SK-N-SH (cell line): ENCODE measurements at regions not wholly inside any gene's neighbourhood (a gene's known extent, or its start where the extent isn't known, plus 50 kb on each side); places are given as distances from the start of the nearest gene placed in this dataset.
"Not testable (repeated sequence)": the region's sequence is repeated elsewhere in the genome, so short reads cannot be mapped to it uniquely, and the experiment has no call there.

Experiments used
- CTCF ChIA-PET: fragments of 300-600, 350-600 bp; formaldehyde crosslinking; extraction: SDS; loops from one replicate; lab custom pipeline; 2021; lab: Yijun Ruan, JAX
- POLR2A ChIA-PET: fragments of 350-600 bp; sonication (Branson Sonifier 250); formaldehyde crosslinking; extraction: SDS; loops from one replicate; lab custom pipeline; 2020; ENCODE audit warnings: antibody characterized with exemption, inconsistent platforms; lab: Yijun Ruan, JAX
- DNase-seq: peaks from one replicate; pipeline ENCODE4 v3.0.0; 2012
- H2AFZ ChIP-seq: fragments of 200-600 bp; sonication (generic); 2 replicates; pipeline ENCODE4 v1.8.1; 2016; ENCODE audit warnings: antibody characterized with exemption, mild to moderate bottlenecking, low read depth
- H3F3A ChIP-seq: fragments of 200-600 bp; sonication (generic); replicated peaks from 2 replicates; pipeline ENCODE3; 2016; ENCODE audit warnings: antibody characterized with exemption, mild to moderate bottlenecking; ENCODE audit not compliant: insufficient read depth
- H3K27ac ChIP-seq, 2 experiments: fragments of 200-500 bp in 1 of 2; fragments of 200-600 bp in 1 of 2; sonication (Bioruptor generic) in 1 of 2; sonication (generic), shearing (Covaris generic) in 1 of 2; 2 replicates each; pipeline versions ENCODE4 v1.5.1 to v1.6.1; 2014 to 2016; ENCODE audit warnings: low read depth in 2 of 2, inconsistent platforms in 1 of 2, low read length in 1 of 2, mild to moderate bottlenecking in 1 of 2, mixed read lengths in 1 of 2
- H3K27me3 ChIP-seq: fragments of 200-600 bp; sonication (generic), shearing (Covaris generic); 2 replicates; pipeline ENCODE4 v1.6.1; 2016; ENCODE audit warnings: mixed run types; ENCODE audit not compliant: insufficient read depth
- H3K36me3 ChIP-seq, 2 experiments: fragments of 200-500 bp in 1 of 2; fragments of 200-600 bp in 1 of 2; sonication (Bioruptor generic) in 1 of 2; sonication (generic) in 1 of 2; replicated peaks in 1 of 2; 2 replicates each; pipeline versions ENCODE3 to v1.5.1; 2014 to 2016; ENCODE audit warnings: low read length in 1 of 2, mild to moderate bottlenecking in 1 of 2; ENCODE audit not compliant: insufficient read depth in 2 of 2, control insufficient read depth in 1 of 2
- H3K4me1 ChIP-seq, 2 experiments: fragments of 200-500 bp in 1 of 2; fragments of 200-600 bp in 1 of 2; sonication (Bioruptor generic) in 1 of 2; sonication (generic), shearing (Covaris generic) in 1 of 2; 2 replicates each; pipeline versions ENCODE4 v1.5.1 to v1.6.1; 2014 to 2016; ENCODE audit warnings: low read depth in 1 of 2, low read length in 1 of 2, mixed run types in 1 of 2; ENCODE audit not compliant: insufficient read depth in 2 of 2, control insufficient read depth in 1 of 2
- H3K4me2 ChIP-seq: fragments of 200-600 bp; sonication (generic), shearing (Covaris generic); 2 replicates; pipeline ENCODE4 v1.6.1; 2017; ENCODE audit warnings: mixed run types
- H3K4me3 ChIP-seq, 2 experiments: fragments of 200-500 bp in 1 of 2; fragments of 200-600 bp in 1 of 2; sonication (Bioruptor generic) in 1 of 2; sonication (generic), shearing (Covaris generic) in 1 of 2; 2 replicates each; pipeline versions ENCODE4 v1.5.1 to v1.8.1; 2014 to 2016; ENCODE audit warnings: low read depth in 2 of 2, inconsistent platforms in 1 of 2, low read length in 1 of 2, mild to moderate bottlenecking in 1 of 2, mixed read lengths in 1 of 2, moderate library complexity in 1 of 2
- H3K79me2 ChIP-seq: fragments of 200-600 bp; sonication (generic); 2 replicates; pipeline ENCODE4 v1.8.1; 2017; ENCODE audit warnings: mild to moderate bottlenecking; ENCODE audit not compliant: insufficient read depth
- H3K9ac ChIP-seq: fragments of 200-600 bp; sonication (generic); 2 replicates; pipeline ENCODE4 v1.6.1; 2017; ENCODE audit warnings: mixed run types
- H3K9me2 ChIP-seq: fragments of 200-600 bp; sonication (generic); 2 replicates; pipeline ENCODE4 v1.6.1; 2017; ENCODE audit warnings: mixed run types
- H3K9me3 ChIP-seq: fragments of 200-600 bp; sonication (generic); 2 replicates; pipeline ENCODE4 v1.6.1; 2017; ENCODE audit warnings: mixed run types, mild to moderate bottlenecking, moderate library complexity
- H4K20me1 ChIP-seq: fragments of 200-600 bp; sonication (generic); 2 replicates; pipeline ENCODE4 v1.6.1; 2017; ENCODE audit warnings: mild to moderate bottlenecking, mixed run types; ENCODE audit not compliant: insufficient read depth
- ELF1 ChIP-seq: IDR thresholded peaks from 2 replicates; pipeline ENCODE4 v1.4.0; 2012
- EP300 ChIP-seq, 2 experiments: IDR thresholded peaks; 2 replicates each; pipeline versions ENCODE4 v1.4.0 to v1.6.1; 2012; ENCODE audit warnings: borderline replicate concordance in 1 of 2, low read depth in 1 of 2, low read length in 1 of 2
- GABPA ChIP-seq: IDR thresholded peaks from 2 replicates; pipeline ENCODE4 v1.4.0; 2012; ENCODE audit warnings: low read depth, mild to moderate bottlenecking
- NFIC ChIP-seq: IDR thresholded peaks from 2 replicates; pipeline ENCODE4 v1.4.0; 2012; ENCODE audit warnings: borderline replicate concordance
- RCOR1 ChIP-seq: fragments of 150-350 bp; IDR thresholded peaks from 2 replicates; pipeline ENCODE4 v1.6.1; 2017; ENCODE audit warnings: antibody characterized with exemption, low read length
- TAF1 ChIP-seq: IDR thresholded peaks from 2 replicates; pipeline ENCODE4 v1.6.1; 2012; ENCODE audit warnings: low read depth, mild to moderate bottlenecking, low read length, moderate library complexity, borderline replicate concordance
- TEAD4 ChIP-seq: IDR thresholded peaks from 2 replicates; pipeline ENCODE4 v1.4.0; 2012; ENCODE audit warnings: mild to moderate bottlenecking, borderline replicate concordance; ENCODE audit not compliant: insufficient read depth
- YY1 ChIP-seq: IDR thresholded peaks from 2 replicates; pipeline ENCODE4 v1.4.0; 2012; ENCODE audit warnings: low read depth, mild to moderate bottlenecking
- WGBS: methylation state at CpG from one replicate; pipeline ENCODE4 v1.1.6; 2017; ENCODE audit warnings: low lambda C conversion rate; 5-methylcytosine and 5-hydroxymethylcytosine counted together
- TF ChIP-seq, protein P1 (sequence below): IDR thresholded peaks from 2 replicates; pipeline ENCODE4 v1.4.0; 2012; ENCODE audit warnings: low read depth, borderline replicate concordance
- TF ChIP-seq, protein P2 (sequence below): IDR thresholded peaks from 2 replicates; pipeline ENCODE4; 2012

DNA sequence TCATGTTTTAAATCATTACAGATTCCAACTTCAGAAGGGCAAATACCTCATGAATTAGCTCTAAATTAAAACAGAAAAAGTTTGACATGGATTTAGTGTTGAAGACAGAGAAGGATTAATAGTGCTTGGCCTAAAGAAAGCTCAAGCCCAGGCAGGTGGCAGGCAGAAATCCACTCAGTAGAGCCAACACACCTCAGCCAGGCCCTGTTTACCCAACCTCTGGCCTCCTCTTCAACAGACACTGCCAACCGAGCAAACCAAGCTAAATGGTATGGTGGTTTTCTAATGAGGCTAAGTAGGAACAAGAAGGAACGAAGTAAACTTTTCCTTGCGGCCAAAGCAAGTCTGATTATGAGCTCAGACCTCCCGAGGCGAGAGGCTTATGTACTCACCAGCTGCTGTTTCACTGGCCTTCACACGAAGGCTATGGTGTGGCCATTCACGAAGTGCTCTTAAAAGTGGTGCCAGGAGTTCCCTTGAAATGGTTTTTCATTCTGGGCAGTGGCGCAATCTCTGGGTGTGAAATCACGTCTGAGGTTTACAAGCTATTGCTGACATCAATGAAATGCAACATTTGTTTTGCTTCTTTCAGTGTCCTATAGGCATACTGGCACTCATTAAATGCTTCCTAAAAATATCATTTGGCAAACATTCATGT, 124.1 kb upstream of the LGR5 start:
- H3K27ac ChIP-seq, result no peak overlapping the region
- no peaks in the 10 kb centered on the region for H3K9me2 ChIP-seq
- H3K4me3 ChIP-seq, result no peak overlapping the region
- no peak overlapping the region for H2AFZ ChIP-seq
- no peaks in the 10 kb centered on the region for H4K20me1 ChIP-seq
- no peaks in the 10 kb centered on the region for H3K4me1 ChIP-seq
- POLR2A ChIA-PET, result no interaction called here
- H3K9me3 ChIP-seq, result no peaks in the 10 kb centered on the region
- H3K4me2 ChIP-seq, result no peak overlapping the region
- H3F3A ChIP-seq, result no peaks in the 10 kb centered on the region
- H3K79me2 ChIP-seq, result no peaks in the 10 kb centered on the region
- DNase-seq, result no peak
- no peaks in the 10 kb centered on the region for H3K36me3 ChIP-seq
- no peaks in the 10 kb centered on the region for H3K27me3 ChIP-seq
- no peak overlapping the region for H3K9ac ChIP-seq
- TF ChIP-seq, protein P1, sequence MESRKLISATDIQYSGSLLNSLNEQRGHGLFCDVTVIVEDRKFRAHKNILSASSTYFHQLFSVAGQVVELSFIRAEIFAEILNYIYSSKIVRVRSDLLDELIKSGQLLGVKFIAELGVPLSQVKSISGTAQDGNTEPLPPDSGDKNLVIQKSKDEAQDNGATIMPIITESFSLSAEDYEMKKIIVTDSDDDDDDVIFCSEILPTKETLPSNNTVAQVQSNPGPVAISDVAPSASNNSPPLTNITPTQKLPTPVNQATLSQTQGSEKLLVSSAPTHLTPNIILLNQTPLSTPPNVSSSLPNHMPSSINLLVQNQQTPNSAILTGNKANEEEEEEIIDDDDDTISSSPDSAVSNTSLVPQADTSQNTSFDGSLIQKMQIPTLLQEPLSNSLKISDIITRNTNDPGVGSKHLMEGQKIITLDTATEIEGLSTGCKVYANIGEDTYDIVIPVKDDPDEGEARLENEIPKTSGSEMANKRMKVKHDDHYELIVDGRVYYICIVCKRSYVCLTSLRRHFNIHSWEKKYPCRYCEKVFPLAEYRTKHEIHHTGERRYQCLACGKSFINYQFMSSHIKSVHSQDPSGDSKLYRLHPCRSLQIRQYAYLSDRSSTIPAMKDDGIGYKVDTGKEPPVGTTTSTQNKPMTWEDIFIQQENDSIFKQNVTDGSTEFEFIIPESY, result no peak
- TF ChIP-seq, all 33 proteins: peak for 0
- CTCF ChIA-PET, result interaction anchor here (0.7 to 1.4 kb wide), 4 partner anchors 17 to 675 kb away, joined by 3 read pairs; no protein-coding TSS in a partner anchor
- 47% methylated on average over 9 of the region's 9 CpGs for WGBS

DNA sequence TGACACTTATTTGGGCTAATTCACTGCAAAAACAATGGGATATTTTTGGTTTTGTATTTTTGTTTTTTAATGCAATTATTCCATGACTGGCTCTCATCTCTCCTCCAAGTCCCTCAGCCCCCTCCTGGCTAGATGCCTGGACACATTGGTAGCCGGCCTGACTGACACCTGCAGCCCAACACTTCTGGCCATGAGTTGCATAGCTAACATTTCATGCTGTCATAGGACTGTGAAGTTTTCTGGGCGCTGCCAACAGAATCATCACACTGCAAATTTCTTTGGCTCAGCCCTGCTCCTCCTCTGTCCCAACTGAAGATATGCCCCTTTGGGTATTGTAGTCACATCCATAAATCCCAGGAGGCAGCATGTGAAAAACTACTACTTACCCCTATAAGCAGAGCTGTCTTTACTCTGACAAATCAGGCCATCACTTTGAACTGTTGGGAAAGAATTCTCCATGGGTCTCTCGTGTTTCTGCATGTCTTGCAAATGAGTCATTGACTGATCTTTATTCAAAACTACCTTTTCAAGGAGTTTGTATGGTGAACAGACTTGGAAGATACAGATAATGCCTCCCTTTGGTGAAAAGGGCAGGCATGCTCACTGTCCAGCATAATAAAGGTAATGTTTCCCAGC, 126.7 kb upstream of the LGR5 start:
- H3K79me2 ChIP-seq, result no peaks in the 10 kb centered on the region
- CTCF ChIA-PET, result no interaction called here
- H2AFZ ChIP-seq, result no peak overlapping the region
- no peak overlapping the region for H3K4me3 ChIP-seq
- H3K9me3 ChIP-seq, result no peaks in the 10 kb centered on the region
- WGBS, result 53% methylated on average over 3 of the region's 3 CpGs
- H3F3A ChIP-seq, result no peaks in the 10 kb centered on the region
- H4K20me1 ChIP-seq, result no peaks in the 10 kb centered on the region
- H3K9me2 ChIP-seq, result no peaks in the 10 kb centered on the region
- DNase-seq, result no peak
- H3K4me2 ChIP-seq, result no peak overlapping the region
- no peaks in the 10 kb centered on the region for H3K36me3 ChIP-seq
- no peak overlapping the region for H3K27ac ChIP-seq
- TF ChIP-seq YY1 (no peak), TEAD4 (no peak), EP300 (IDR thresholded peaks at IDR 0.05; ENCODE audit: borderline replicate concordance in 1 of 2, low read depth in 1 of 2, low read length in 1 of 2) (no peak), NFIC (no peak), RCOR1 (no peak), ELF1 (no peak), TAF1 (no peak), GABPA (no peak)
- TF ChIP-seq, protein P2, sequence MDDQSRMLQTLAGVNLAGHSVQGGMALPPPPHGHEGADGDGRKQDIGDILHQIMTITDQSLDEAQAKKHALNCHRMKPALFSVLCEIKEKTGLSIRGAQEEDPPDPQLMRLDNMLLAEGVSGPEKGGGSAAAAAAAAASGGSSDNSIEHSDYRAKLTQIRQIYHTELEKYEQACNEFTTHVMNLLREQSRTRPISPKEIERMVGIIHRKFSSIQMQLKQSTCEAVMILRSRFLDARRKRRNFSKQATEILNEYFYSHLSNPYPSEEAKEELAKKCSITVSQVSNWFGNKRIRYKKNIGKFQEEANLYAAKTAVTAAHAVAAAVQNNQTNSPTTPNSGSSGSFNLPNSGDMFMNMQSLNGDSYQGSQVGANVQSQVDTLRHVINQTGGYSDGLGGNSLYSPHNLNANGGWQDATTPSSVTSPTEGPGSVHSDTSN, result no peak
- no peak overlapping the region for H3K9ac ChIP-seq
- no peaks in the 10 kb centered on the region for H3K4me1 ChIP-seq
- POLR2A ChIA-PET, result no interaction called here
- no peaks in the 10 kb centered on the region for H3K27me3 ChIP-seq

DNA sequence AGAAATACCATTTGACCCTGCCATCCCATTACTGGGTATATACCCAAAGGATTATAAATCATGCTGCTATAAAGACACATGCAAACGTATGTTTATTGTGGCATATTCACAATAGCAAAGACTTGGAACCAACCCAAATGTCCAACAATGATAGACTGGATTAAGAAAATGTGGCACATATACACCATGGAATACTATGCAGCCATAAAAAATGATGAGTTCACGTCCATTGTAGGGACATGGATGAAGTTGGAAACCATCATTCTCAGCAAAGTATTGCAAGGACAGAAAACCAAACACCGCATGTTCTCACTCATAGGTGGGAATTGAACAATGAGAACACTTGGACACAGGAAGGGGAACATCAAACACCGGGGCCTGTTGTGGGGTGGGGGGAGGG, 128.0 kb upstream of the LGR5 start:
- H4K20me1 ChIP-seq, H3K9ac ChIP-seq, H2AFZ ChIP-seq, H3K4me2 ChIP-seq, H3F3A ChIP-seq, H3K9me3 ChIP-seq, POLR2A ChIA-PET, CTCF ChIA-PET, H3K79me2 ChIP-seq, H3K36me3 ChIP-seq, H3K4me1 ChIP-seq, DNase-seq, H3K9me2 ChIP-seq, H3K27ac ChIP-seq, H3K4me3 ChIP-seq, H3K27me3 ChIP-seq: not testable (repeated sequence)
- WGBS, result 51% methylated on average over 4 of the region's 4 CpGs
